GM23248 (cell line): ENCODE measurements at regions not wholly inside any gene's neighbourhood (a gene's known extent, or its start where the extent isn't known, plus 50 kb on each side); places are given as distances from the start of the nearest gene placed in this dataset.
A peak's percentile ranks its signal among the peaks of the same experiment; 100 is the strongest.

Experiments used
- DNase-seq: peaks from one replicate; pipeline ENCODE4 v3.0.0-alpha.2; 2015
- H2AFZ ChIP-seq: fragments of 200-600 bp; sonication (generic); 2 replicates; pipeline ENCODE4 v1.6.1; 2016; ENCODE audit warnings: antibody characterized with exemption
- H3F3A ChIP-seq: fragments of 200-600 bp; sonication (generic); 2 replicates; pipeline ENCODE4 v1.6.1; 2016; ENCODE audit warnings: mild to moderate bottlenecking, antibody characterized with exemption, mixed run types; ENCODE audit not compliant: insufficient read depth
- H3K27ac ChIP-seq: fragments of 200-600 bp; sonication (generic); 2 replicates; pipeline ENCODE4 v1.5.1; 2016; ENCODE audit warnings: mild to moderate bottlenecking
- H3K27me3 ChIP-seq: fragments of 200-600 bp; sonication (generic); replicated peaks from 2 replicates; pipeline ENCODE4 v1.6.1; 2016; ENCODE audit warnings: mild to moderate bottlenecking; ENCODE audit not compliant: insufficient read depth
- H3K36me3 ChIP-seq: fragments of 200-600 bp; sonication (generic); 2 replicates; pipeline ENCODE4 v1.6.1; 2016; ENCODE audit warnings: low read depth, mild to moderate bottlenecking
- H3K4me1 ChIP-seq: fragments of 200-600 bp; sonication (generic); 2 replicates; pipeline ENCODE4 v1.6.1; 2016; ENCODE audit warnings: mild to moderate bottlenecking; ENCODE audit not compliant: insufficient read depth
- H3K4me2 ChIP-seq: fragments of 200-600 bp; sonication (generic); one replicate; pipeline ENCODE4 v1.6.1; 2016; ENCODE audit warnings: mild to moderate bottlenecking; ENCODE audit not compliant: unreplicated experiment
- H3K4me3 ChIP-seq: fragments of 200-600 bp; sonication (generic); 2 replicates; pipeline ENCODE4 v1.5.1; 2016; ENCODE audit warnings: mild to moderate bottlenecking
- H3K79me2 ChIP-seq: fragments of 200-600 bp; sonication (generic); 2 replicates; pipeline ENCODE4 v1.6.1; 2016; ENCODE audit warnings: mild to moderate bottlenecking; ENCODE audit not compliant: insufficient read depth
- H3K9ac ChIP-seq: fragments of 200-600 bp; sonication (generic); 2 replicates; pipeline ENCODE4 v1.6.1; 2016; ENCODE audit warnings: mild to moderate bottlenecking
- H3K9me2 ChIP-seq: fragments of 200-600 bp; sonication (generic); 2 replicates; pipeline ENCODE4 v1.6.1; 2016; ENCODE audit warnings: mixed run types, mild to moderate bottlenecking, moderate library complexity; ENCODE audit not compliant: insufficient read depth
- H3K9me3 ChIP-seq: fragments of 200-600 bp; sonication (generic); one replicate; pipeline ENCODE4 v1.6.1; 2017; ENCODE audit warnings: low read depth
- H4K20me1 ChIP-seq: fragments of 200-600 bp; sonication (generic); 2 replicates; pipeline ENCODE4 v1.6.0; 2016; ENCODE audit not compliant: insufficient read depth
- EZH2 ChIP-seq: fragments of 200-600 bp; sonication (generic); IDR thresholded peaks from 2 replicates; pipeline ENCODE4 v1.6.1; 2018; ENCODE audit warnings: antibody characterized with exemption, mild to moderate bottlenecking; ENCODE audit not compliant: insufficient read depth, poor library complexity, severe bottlenecking
- EZH2phosphoT487 ChIP-seq: fragments of 200-600 bp; sonication (generic); IDR thresholded peaks from 2 replicates; pipeline ENCODE4 v1.6.1; 2018; ENCODE audit warnings: antibody characterized with exemption, moderate library complexity, mild to moderate bottlenecking, low read depth; ENCODE audit not compliant: insufficient read depth
- WGBS, 2 experiments: methylation state at CpG; one replicate each; pipeline ENCODE4 v1.1.6; 2015 to 2017; ENCODE audit warnings: low lambda C conversion rate in 2 of 2, low coverage in 1 of 2; ENCODE audit errors: missing lambda C conversion rate in 2 of 2; 5-methylcytosine and 5-hydroxymethylcytosine counted together
- in situ Hi-C: fragments of 300-500 bp; cut with MboI; formaldehyde crosslinking; loops from 2 replicates; pipeline ENCODE4 v1.15.0; 2020

GRCh38 chr4:74590476-74590875 is 145.5 kb downstream of the AREG start:
- Histone ChIP-seq H3K9me3 (no peaks in the 10 kb centered on the region), H3K27ac (no peak overlapping the region), H3F3A (no peaks in the 10 kb centered on the region), H3K36me3 (no peaks in the 10 kb centered on the region), H4K20me1 (no peaks in the 10 kb centered on the region), H3K9me2 (no peaks in the 10 kb centered on the region), H3K4me3 (no peak overlapping the region), H3K27me3 (no peaks in the 10 kb centered on the region), H3K4me1 (no peaks in the 10 kb centered on the region), H3K4me2 (no peak overlapping the region), H3K9ac (no peak overlapping the region), H3K79me2 (no peaks in the 10 kb centered on the region), H2AFZ (no peak overlapping the region)
- TF ChIP-seq EZH2phosphoT487 (no peak), EZH2 (no peak)
- DNase-seq, result peak; percentile 4
- in situ Hi-C loops, result no loop called here

- Histone ChIP-seq H4K20me1 (no peaks in the 10 kb centered on the region), H3K9me2 (no peaks in the 10 kb centered on the region), H3K79me2 (no peaks in the 10 kb centered on the region), H3K4me1 (no peaks in the 10 kb centered on the region), H3K9me3 (no peaks in the 10 kb centered on the region), H3K9ac (no peak overlapping the region), H2AFZ (no peak overlapping the region), H3K36me3 (no peaks in the 10 kb centered on the region), H3K27me3 (0 out of 2 replicates have a peak, but pooled peaks cover 3% of the 10 kb centered on the region), H3K4me3 (no peak overlapping the region), H3F3A (no peaks in the 10 kb centered on the region), H3K27ac (no peak overlapping the region), H3K4me2 (no peak overlapping the region)
- peak; percentile 3 for DNase-seq
- in situ Hi-C loops, result no loop called here
- 54 to 56% methylated on average over 4 of the region's 4 CpGs for WGBS, 2 experiments
- TF ChIP-seq EZH2 (no peak), EZH2phosphoT487 (no peak)
These were observed 153.8 kb downstream of the AREG start for GRCh38 chr4:74598611-74599325.

GRCh38 chr4:74603186-74603585 is 158.2 kb downstream of the AREG start:
- H3F3A ChIP-seq, result 0 out of 2 replicates have a peak, but pooled peaks cover under 1% of the 10 kb centered on the region
- in situ Hi-C loops, result no loop called here
- H3K9me3 ChIP-seq, result no peaks in the 10 kb centered on the region
- DNase-seq, result no peak
- no peak overlapping the region for H3K4me3 ChIP-seq
- 63 to 74% methylated on average over 3 of the region's 3 CpGs for WGBS, 2 experiments
- no peak overlapping the region for H3K27ac ChIP-seq
- no peak overlapping the region for H2AFZ ChIP-seq
- no peaks in the 10 kb centered on the region for H3K36me3 ChIP-seq
- H3K79me2 ChIP-seq, result no peaks in the 10 kb centered on the region
- H3K9ac ChIP-seq, result no peak overlapping the region
- no peak for TF ChIP-seq EZH2phosphoT487
- TF ChIP-seq EZH2, result no peak
- no peak overlapping the region for H3K4me2 ChIP-seq
- no peaks in the 10 kb centered on the region for H3K9me2 ChIP-seq
- H4K20me1 ChIP-seq, result no peaks in the 10 kb centered on the region
- no peaks in the 10 kb centered on the region for H3K4me1 ChIP-seq
- 0 out of 2 replicates have a peak, but pooled peaks cover 3% of the 10 kb centered on the region for H3K27me3 ChIP-seq

GRCh38 chr4:74608151-74608949 is 163.4 kb downstream of the AREG start:
- H3K27me3 ChIP-seq, result 0 out of 2 replicates have a peak, but pooled peaks cover 3% of the 10 kb centered on the region
- no peaks in the 10 kb centered on the region for H4K20me1 ChIP-seq
- WGBS, 2 experiments, result 56 to 76% methylated on average over 2 of the region's 2 CpGs
- H3K9me3 ChIP-seq, result no peaks in the 10 kb centered on the region
- DNase-seq, result peak; percentile 72
- no peak overlapping the region for H3K9ac ChIP-seq
- H3K4me2 ChIP-seq, result no peak overlapping the region
- H3K4me3 ChIP-seq, result no peak overlapping the region
- TF ChIP-seq EZH2 (no peak), EZH2phosphoT487 (no peak)
- H3K79me2 ChIP-seq, result no peaks in the 10 kb centered on the region
- H3K27ac ChIP-seq, result no peak overlapping the region
- H3F3A ChIP-seq, result 0 out of 2 replicates have a peak, but pooled peaks cover 8% of the 10 kb centered on the region
- no peaks in the 10 kb centered on the region for H3K9me2 ChIP-seq
- H3K4me1 ChIP-seq, result no peaks in the 10 kb centered on the region
- no peaks in the 10 kb centered on the region for H3K36me3 ChIP-seq
- no peak overlapping the region for H2AFZ ChIP-seq
- in situ Hi-C loops, result no loop called here
